ENCODE measurements at regions not wholly inside any gene's neighbourhood (a gene's known extent, or its start where the extent isn't known, plus 50 kb on each side); places are given as distances from the start of the nearest gene placed in this dataset.

GRCh38 chr5:122718611-122719010, 56.3 kb upstream of the SNX2 start:
- TF ChIP-seq CTCF (optimal IDR thresholded peaks at IDR 0.05 in 1 of 3, IDR thresholded peaks at IDR 0.05 in 1 of 3, conservative IDR thresholded peaks at IDR 0.05 in 1 of 3; ENCODE audit: extremely low read depth in 1 of 3, insufficient read depth in 2 of 3, low read length in 3 of 3) (no peak), EZH2 (IDR thresholded peaks at IDR 0.05; ENCODE audit: low read length) (no peak)
